Type B pancreatic cell (in vitro differentiated cells): ENCODE measurements at regions not wholly inside any gene's neighbourhood (a gene's known extent, or its start where the extent isn't known, plus 50 kb on each side); places are given as distances from the start of the nearest gene placed in this dataset.
"Not testable (repeated sequence)": the region's sequence is repeated elsewhere in the genome, so short reads cannot be mapped to it uniquely, and the experiment has no call there.

Experiments
- DNase-seq: peaks from one replicate; pipeline ENCODE4 v3.0.0; 2021; ENCODE audit warnings: mixed read lengths; ENCODE audit not compliant: unreplicated experiment; ENCODE audit errors: extremely low spot score
- H3K27ac Mint-ChIP-seq: 2 replicates; pipeline ENCODE4 v1.8.0; 2021; ENCODE audit warnings: mild to moderate bottlenecking, mixed read lengths
- H3K27me3 Mint-ChIP-seq: 2 replicates; pipeline ENCODE4 v1.8.0; 2021; ENCODE audit warnings: mixed read lengths
- H3K36me3 Mint-ChIP-seq: 2 replicates; pipeline ENCODE4 v1.8.0; 2021; ENCODE audit warnings: mixed read lengths
- H3K4me1 Mint-ChIP-seq: one replicate; pipeline ENCODE4 v1.8.0; 2021; ENCODE audit warnings: mixed read lengths; ENCODE audit not compliant: unreplicated experiment
- H3K4me3 Mint-ChIP-seq: 2 replicates; pipeline ENCODE4 v1.8.0; 2021; ENCODE audit warnings: mild to moderate bottlenecking, mixed read lengths
- H3K9me3 Mint-ChIP-seq: 2 replicates; pipeline ENCODE4 v1.8.0; 2021; ENCODE audit warnings: mixed read lengths
- TF ChIP-seq, protein P1 (sequence below): fragments of 200-600 bp; sonication (generic); conservative IDR thresholded peaks from 2 replicates; pipeline ENCODE4 v1.5.0; 2021; ENCODE audit warnings: antibody characterized with exemption, mild to moderate bottlenecking

- H3K4me3 Mint-ChIP-seq: no peak overlapping the region
- TF ChIP-seq, protein P1, sequence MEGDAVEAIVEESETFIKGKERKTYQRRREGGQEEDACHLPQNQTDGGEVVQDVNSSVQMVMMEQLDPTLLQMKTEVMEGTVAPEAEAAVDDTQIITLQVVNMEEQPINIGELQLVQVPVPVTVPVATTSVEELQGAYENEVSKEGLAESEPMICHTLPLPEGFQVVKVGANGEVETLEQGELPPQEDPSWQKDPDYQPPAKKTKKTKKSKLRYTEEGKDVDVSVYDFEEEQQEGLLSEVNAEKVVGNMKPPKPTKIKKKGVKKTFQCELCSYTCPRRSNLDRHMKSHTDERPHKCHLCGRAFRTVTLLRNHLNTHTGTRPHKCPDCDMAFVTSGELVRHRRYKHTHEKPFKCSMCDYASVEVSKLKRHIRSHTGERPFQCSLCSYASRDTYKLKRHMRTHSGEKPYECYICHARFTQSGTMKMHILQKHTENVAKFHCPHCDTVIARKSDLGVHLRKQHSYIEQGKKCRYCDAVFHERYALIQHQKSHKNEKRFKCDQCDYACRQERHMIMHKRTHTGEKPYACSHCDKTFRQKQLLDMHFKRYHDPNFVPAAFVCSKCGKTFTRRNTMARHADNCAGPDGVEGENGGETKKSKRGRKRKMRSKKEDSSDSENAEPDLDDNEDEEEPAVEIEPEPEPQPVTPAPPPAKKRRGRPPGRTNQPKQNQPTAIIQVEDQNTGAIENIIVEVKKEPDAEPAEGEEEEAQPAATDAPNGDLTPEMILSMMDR: no peak
Measured at GRCh38 chr2:228590681-228591080, 409.2 kb upstream of the SPHKAP start.

GRCh38 chr2:228589115-228589514, 407.6 kb upstream of the SPHKAP start:
- no peak overlapping the region for H3K4me3 Mint-ChIP-seq
- no peak overlapping the region for H3K27ac Mint-ChIP-seq
- no peaks in the 10 kb centered on the region for H3K4me1 Mint-ChIP-seq
- TF ChIP-seq, protein P1: no peak
- DNase-seq: no peak
- no peaks in the 10 kb centered on the region for H3K27me3 Mint-ChIP-seq
- no peaks in the 10 kb centered on the region for H3K36me3 Mint-ChIP-seq
- H3K9me3 Mint-ChIP-seq: no peaks in the 10 kb centered on the region

More at GRCh38 chr2:228590681-228591080, 409.2 kb upstream of the SPHKAP start:
- no peak overlapping the region for H3K27ac Mint-ChIP-seq
- no peaks in the 10 kb centered on the region for H3K27me3 Mint-ChIP-seq
- no peaks in the 10 kb centered on the region for H3K9me3 Mint-ChIP-seq
- H3K4me1 Mint-ChIP-seq: no peaks in the 10 kb centered on the region
- H3K36me3 Mint-ChIP-seq: no peaks in the 10 kb centered on the region
- DNase-seq: no peak

GRCh38 chr2:228581731-228582130, 400.2 kb upstream of the SPHKAP start:
- Mint-ChIP-seq H3K9me3 (no peaks in the 10 kb centered on the region), H3K4me1 (no peaks in the 10 kb centered on the region), H3K27me3 (no peaks in the 10 kb centered on the region), H3K36me3 (no peaks in the 10 kb centered on the region), H3K4me3 (no peak overlapping the region), H3K27ac (no peak overlapping the region)
- DNase-seq: no peak
- TF ChIP-seq, protein P1: no peak

GRCh38 chr2:228575897-228576296, 394.4 kb upstream of the SPHKAP start:
- no peak for DNase-seq
- H3K27ac Mint-ChIP-seq: no peak overlapping the region

DNA sequence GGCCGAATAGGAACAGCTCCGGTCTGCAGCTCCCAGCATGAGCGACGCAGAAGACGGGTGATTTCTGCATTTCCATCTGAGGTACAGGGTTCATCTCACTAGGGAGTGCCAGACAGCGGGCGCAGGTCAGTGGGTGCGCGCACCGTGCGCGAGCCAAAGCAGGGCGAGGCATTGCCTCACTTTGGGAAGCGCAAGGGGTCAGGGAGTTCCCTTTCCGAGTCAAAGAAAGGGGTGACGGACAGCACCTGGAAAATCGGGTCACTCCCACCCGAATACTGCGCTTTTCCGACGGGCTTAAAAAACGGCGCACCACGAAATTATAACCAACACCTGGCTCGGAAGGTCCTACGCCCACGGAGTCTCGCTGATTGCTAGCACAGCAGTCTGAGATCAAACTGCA, 386.8 kb upstream of the SPHKAP start:
- not testable (repeated sequence) for H3K4me3 Mint-ChIP-seq, H3K27ac Mint-ChIP-seq, H3K27me3 Mint-ChIP-seq, H3K36me3 Mint-ChIP-seq, DNase-seq, H3K9me3 Mint-ChIP-seq, H3K4me1 Mint-ChIP-seq

More at GRCh38 chr2:228575897-228576296, 394.4 kb upstream of the SPHKAP start:
- no peak overlapping the region for H3K4me3 Mint-ChIP-seq
- TF ChIP-seq, protein P1: no peak
- no peaks in the 10 kb centered on the region for H3K4me1 Mint-ChIP-seq
- H3K9me3 Mint-ChIP-seq: no peaks in the 10 kb centered on the region
- H3K27me3 Mint-ChIP-seq: no peaks in the 10 kb centered on the region
- no peaks in the 10 kb centered on the region for H3K36me3 Mint-ChIP-seq

DNA sequence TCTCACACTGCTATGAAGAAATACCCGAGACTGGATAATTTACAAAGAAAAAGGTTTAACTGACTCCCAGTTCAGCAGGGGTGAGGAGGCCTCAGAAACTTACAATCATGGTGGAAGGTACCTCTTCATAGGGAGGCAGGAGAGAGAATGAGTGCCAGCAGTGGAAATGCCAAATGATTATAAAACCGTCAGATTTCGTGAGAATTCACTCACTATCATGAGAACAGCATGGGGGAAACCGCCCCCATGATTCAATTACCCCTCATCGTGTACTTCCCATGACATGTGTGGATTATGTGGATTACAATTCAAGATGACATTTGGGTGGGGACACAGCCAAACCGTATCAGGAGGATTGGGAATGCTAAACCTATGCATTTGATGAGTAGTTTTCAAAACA, 380.3 kb upstream of the SPHKAP start:
- H3K27ac Mint-ChIP-seq: no peak overlapping the region

More for the DNA sequence above, 380.3 kb upstream of the SPHKAP start:
- TF ChIP-seq, protein P1: no peak
- Mint-ChIP-seq H3K4me1 (no peaks in the 10 kb centered on the region), H3K4me3 (no peak overlapping the region), H3K27me3 (no peaks in the 10 kb centered on the region), H3K9me3 (no peaks in the 10 kb centered on the region), H3K36me3 (no peaks in the 10 kb centered on the region)
- no peak for DNase-seq
